IMR-90 (cell line): ENCODE measurements at regions not wholly inside any gene's neighbourhood (a gene's known extent, or its start where the extent isn't known, plus 50 kb on each side); places are given as distances from the start of the nearest gene placed in this dataset.

Experiments
- ATAC-seq: fragments of 200-7000 bp; cut with Tn5 transposase; 2 replicates; pipeline ENCODE4 v1.9.1; 2020; ENCODE audit warnings: low read depth, mild to moderate bottlenecking, moderate library complexity
- BruUV-seq: library from RNA; stranded (reverse); fragments of 400-500 nt; replicated peaks from 2 replicates; lab custom pipeline; 2021; lab: Mats Ljungman, UMichigan
- CTCF ChIA-PET: fragments of 300-600 bp; formaldehyde crosslinking; extraction: SDS; loops from one replicate; lab custom pipeline; 2021; ENCODE audit warnings: antibody characterized with exemption; lab: Yijun Ruan, JAX
- POLR2A ChIA-PET: fragments of 300-600 bp; sonication (Branson Sonifier 250); formaldehyde crosslinking; loops from one replicate; lab custom pipeline; 2022; ENCODE audit warnings: antibody characterized with exemption; ENCODE audit not compliant: unreplicated experiment; lab: Charles Lee
- DNase-seq: peaks from one replicate; pipeline ENCODE4 v3.0.0; 2013
- H2AFZ ChIP-seq: replicated peaks from 2 replicates; pipeline ENCODE3; 2013; ENCODE audit warnings: low read length, mild to moderate bottlenecking; ENCODE audit not compliant: poor library complexity
- H2AK5ac ChIP-seq: 2 replicates; pipeline ENCODE4 v1.6.1; 2013; ENCODE audit warnings: low read depth, low read length, inconsistent platforms
- H2AK9ac ChIP-seq: replicated peaks from 2 replicates; pipeline ENCODE3; 2013; ENCODE audit warnings: mild to moderate bottlenecking, low read depth, low read length, moderate library complexity; ENCODE audit not compliant: poor library complexity
- H2BK120ac ChIP-seq: 2 replicates; pipeline ENCODE4 v1.6.1; 2013; ENCODE audit warnings: low read depth, low read length, inconsistent platforms
- H2BK15ac ChIP-seq: 3 replicates; pipeline ENCODE4 v1.6.1; 2013; ENCODE audit warnings: low read depth, low read length, inconsistent platforms
- H2BK20ac ChIP-seq: 2 replicates; pipeline ENCODE4 v1.6.1; 2013; ENCODE audit warnings: low read depth, mild to moderate bottlenecking, inconsistent platforms, low read length, moderate library complexity
- H2BK5ac ChIP-seq: 2 replicates; pipeline ENCODE4 v1.6.1; 2013; ENCODE audit warnings: mild to moderate bottlenecking, low read depth, low read length, inconsistent platforms; ENCODE audit not compliant: poor library complexity, severe bottlenecking
- H3K14ac ChIP-seq: replicated peaks from 2 replicates; pipeline ENCODE4 v1.6.1; 2013; ENCODE audit warnings: low read depth, low read length, inconsistent platforms
- H3K18ac ChIP-seq: 2 replicates; pipeline ENCODE4 v1.6.1; 2013; ENCODE audit warnings: low read depth, low read length, control low read depth
- H3K23ac ChIP-seq: 2 replicates; pipeline ENCODE4 v1.6.1; 2013; ENCODE audit warnings: low read depth, low read length, inconsistent platforms
- H3K27ac ChIP-seq: 2 replicates; pipeline ENCODE4 v1.5.1; 2013; ENCODE audit warnings: mild to moderate bottlenecking, control low read depth, low read length; ENCODE audit not compliant: insufficient read depth
- H3K27me3 ChIP-seq: 2 replicates; pipeline ENCODE4 v1.6.1; 2013; ENCODE audit warnings: low read length; ENCODE audit not compliant: control insufficient read depth, insufficient read depth
- H3K36me3 ChIP-seq: 2 replicates; pipeline ENCODE4 v1.6.1; 2013; ENCODE audit warnings: low read length, mixed read lengths; ENCODE audit not compliant: control insufficient read depth, insufficient read depth
- H3K4ac ChIP-seq: 2 replicates; pipeline ENCODE4 v1.6.1; 2013; ENCODE audit warnings: low read depth, low read length, inconsistent platforms
- H3K4me1 ChIP-seq: 2 replicates; pipeline ENCODE4 v1.6.1; 2013; ENCODE audit warnings: low read length, mixed read lengths; ENCODE audit not compliant: control insufficient read depth, insufficient read depth
- H3K4me2 ChIP-seq: 2 replicates; pipeline ENCODE4 v1.6.1; 2013; ENCODE audit warnings: low read depth, mild to moderate bottlenecking, control low read depth, low read length, moderate library complexity
- H3K4me3 ChIP-seq: 2 replicates; pipeline ENCODE4 v1.5.1; 2013; ENCODE audit warnings: low read depth, mild to moderate bottlenecking, control low read depth, low read length, moderate library complexity; ENCODE audit not compliant: insufficient read depth
- H3K56ac ChIP-seq: 2 replicates; pipeline ENCODE4 v1.6.1; 2013; ENCODE audit warnings: low read length, inconsistent platforms; ENCODE audit not compliant: insufficient read depth; ENCODE audit errors: extremely low read depth
- H3K79me1 ChIP-seq, 2 experiments: 2 replicates each; pipeline ENCODE4 v1.6.1; 2013; ENCODE audit warnings: low read length in 2 of 2, inconsistent platforms in 1 of 2, low read depth in 1 of 2
- H3K9ac ChIP-seq: 2 replicates; pipeline ENCODE4 v1.6.1; 2013; ENCODE audit warnings: low read depth, low read length, control low read depth
- H3K9me1 ChIP-seq: 2 replicates; pipeline ENCODE4 v1.6.1; 2013; ENCODE audit warnings: low read length, inconsistent platforms; ENCODE audit not compliant: insufficient read depth
- H3K9me3 ChIP-seq: 2 replicates; pipeline ENCODE4 v1.6.1; 2013; ENCODE audit warnings: low read length; ENCODE audit not compliant: control insufficient read depth, insufficient read depth
- H4K20me1 ChIP-seq: 2 replicates; pipeline ENCODE4 v1.6.1; 2013; ENCODE audit warnings: low read length, inconsistent platforms; ENCODE audit not compliant: insufficient read depth
- H4K5ac ChIP-seq: 2 replicates; pipeline ENCODE4 v1.6.1; 2013; ENCODE audit warnings: mild to moderate bottlenecking, low read depth, low read length, control low read depth
- H4K8ac ChIP-seq, 2 experiments: 2 replicates each; pipeline ENCODE4 v1.6.1; 2013; ENCODE audit warnings: low read depth in 2 of 2, low read length in 2 of 2, control low read depth in 1 of 2, inconsistent platforms in 1 of 2
- H4K91ac ChIP-seq: 2 replicates; pipeline ENCODE4 v1.6.1; 2013; ENCODE audit warnings: low read depth, low read length, inconsistent platforms; ENCODE audit not compliant: insufficient read depth
- CTCF ChIP-seq: conservative IDR thresholded peaks from 2 replicates; pipeline ENCODE4 v1.5.1; 2012; ENCODE audit warnings: mild to moderate bottlenecking, low read depth, low read length, improper control_type of control experiment
- FOS ChIP-seq: fragments of 150-350 bp; IDR thresholded peaks from 2 replicates; pipeline ENCODE4 v1.6.1; 2016; ENCODE audit warnings: low read depth, low read length
- RFX5 ChIP-seq: IDR thresholded peaks from 2 replicates; pipeline ENCODE4 v1.8.0; 2012; ENCODE audit warnings: low read depth, mild to moderate bottlenecking, low read length, moderate library complexity
- SMC3 ChIP-seq: fragments of 150-350 bp; IDR thresholded peaks from 2 replicates; pipeline ENCODE4 v1.6.1; 2016; ENCODE audit warnings: low read depth, mild to moderate bottlenecking, antibody characterized with exemption, low read length, moderate library complexity
- WGBS, 2 experiments: methylation state at CpG; one replicate each; pipeline versions ENCODE4 v1.1.5 to v1.1.7; 2013; ENCODE audit warnings: missing lambda C conversion rate in 2 of 2; ENCODE audit not compliant: insufficient read length in 1 of 2; ENCODE audit errors: extremely low coverage in 2 of 2; 5-methylcytosine and 5-hydroxymethylcytosine counted together
- dilution Hi-C: fragments of 300-500 bp; cut with HindIII; formaldehyde crosslinking; loops from one replicate; pipeline ENCODE4 v1.14.3; 2018; ENCODE audit warnings: low sequenced_read_pairs; ENCODE audit not compliant: unreplicated experiment
- in situ Hi-C: fragments of 300-500 bp; cut with MboI; formaldehyde crosslinking; loops from 3 replicates; pipeline ENCODE4 v1.14.3; 2019; ENCODE audit warnings: low sequenced_read_pairs, inconsistent platforms, mixed read lengths
- intact Hi-C: fragments of 100-400 bp; cut with micrococcal nuclease; formaldehyde crosslinking; loops from 2 replicates; pipeline ENCODE4 v1.10.0; 2022

DNA sequence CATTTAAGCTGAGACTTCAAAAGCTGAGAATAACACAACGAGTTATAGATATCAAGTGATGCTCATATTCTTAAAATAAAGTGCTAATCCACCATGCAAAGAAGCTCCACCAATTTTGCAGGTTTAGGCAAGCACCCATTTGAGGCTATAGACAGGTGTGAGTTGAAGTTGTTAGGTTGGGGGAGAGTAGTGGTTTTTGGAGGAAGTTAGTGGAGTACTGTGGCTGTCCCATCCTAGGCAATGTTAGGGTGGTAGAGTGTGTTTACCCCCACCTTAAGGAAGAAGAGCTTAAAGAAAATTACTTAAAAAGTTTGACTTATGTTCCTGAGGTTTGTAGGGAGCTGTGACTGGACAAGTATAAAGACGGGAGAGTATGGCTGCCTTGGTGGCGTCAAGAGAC, 98.9 kb upstream of the MAN2A1 start:
- no CpG with 5 or more reads among the region's 3 CpGs for WGBS, 2 experiments

More for the DNA sequence above, 98.9 kb upstream of the MAN2A1 start:
- ChIA-PET CTCF (no interaction called here), POLR2A (no interaction called here)
- Histone ChIP-seq H2BK5ac (no peak overlapping the region), H2BK120ac (no peak overlapping the region), H3K4me1 (no peaks in the 10 kb centered on the region), H3K56ac (no peak overlapping the region), H4K8ac (no peak overlapping the region), H4K5ac (no peak overlapping the region), H3K4me3 (no peak overlapping the region), H2AFZ (no peak overlapping the region), H3K36me3 (no peaks in the 10 kb centered on the region), H4K91ac (no peak overlapping the region), H3K9ac (no peak overlapping the region), H3K14ac (no peak overlapping the region), H2BK20ac (no peak overlapping the region), H3K18ac (no peak overlapping the region), H3K4me2 (no peak overlapping the region), H2AK9ac (no peak overlapping the region), H2AK5ac (no peak overlapping the region), H3K9me3 (no peaks in the 10 kb centered on the region), H3K79me1 (no peaks in the 10 kb centered on the region), H3K23ac (no peak overlapping the region), H4K20me1 (no peaks in the 10 kb centered on the region), H3K27ac (no peak overlapping the region), H3K27me3 (no peaks in the 10 kb centered on the region), H3K4ac (no peak overlapping the region), H2BK15ac (no peak overlapping the region), H3K9me1 (no peaks in the 10 kb centered on the region)
- no TSS peak for BruUV-seq
- TF ChIP-seq CTCF (no peak), RFX5 (no peak), SMC3 (no peak), FOS (no peak)
- ATAC-seq, result no peak
- in situ Hi-C loops (no loop called here), intact Hi-C loops (no loop called here), dilution Hi-C loops (no loop called here)
- no peak for DNase-seq
